Epithelial cell of prostate (primary cell): ENCODE measurements at regions not wholly inside any gene's neighbourhood (a gene's known extent, or its start where the extent isn't known, plus 50 kb on each side); places are given as distances from the start of the nearest gene placed in this dataset.

ENCODE experiments used
- DNase-seq: peaks from one replicate; pipeline ENCODE4 v3.0.0-alpha.2; 2011; ENCODE audit warnings: low read depth, low spot score
- H3K27ac ChIP-seq: fragments of 450-650 bp; 2 replicates; pipeline ENCODE4 v1.5.1; 2017; ENCODE audit warnings: mild to moderate bottlenecking

DNA sequence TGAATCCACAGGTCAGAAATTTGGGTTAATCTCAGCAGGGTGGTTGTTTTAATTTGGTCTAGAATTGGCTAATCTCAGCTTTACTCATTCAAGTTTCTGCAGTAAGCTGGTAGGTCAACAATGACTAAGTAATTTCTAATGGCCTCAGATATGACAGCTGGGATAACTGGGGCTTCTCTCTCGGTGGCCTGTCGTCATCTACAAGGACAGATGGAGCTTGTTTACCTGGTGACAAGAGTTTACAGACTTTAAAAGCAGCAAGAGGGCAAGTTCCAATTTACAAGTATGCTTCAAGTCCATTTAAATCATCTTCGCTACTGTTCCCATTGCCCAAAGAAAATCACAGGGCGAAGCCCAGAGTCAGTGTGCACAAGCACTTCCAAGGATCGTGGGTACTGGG lies 453.9 kb downstream of the PDHA2 start:
- DNase-seq, result no peak
- H3K27ac ChIP-seq, result no peak overlapping the region

DNA sequence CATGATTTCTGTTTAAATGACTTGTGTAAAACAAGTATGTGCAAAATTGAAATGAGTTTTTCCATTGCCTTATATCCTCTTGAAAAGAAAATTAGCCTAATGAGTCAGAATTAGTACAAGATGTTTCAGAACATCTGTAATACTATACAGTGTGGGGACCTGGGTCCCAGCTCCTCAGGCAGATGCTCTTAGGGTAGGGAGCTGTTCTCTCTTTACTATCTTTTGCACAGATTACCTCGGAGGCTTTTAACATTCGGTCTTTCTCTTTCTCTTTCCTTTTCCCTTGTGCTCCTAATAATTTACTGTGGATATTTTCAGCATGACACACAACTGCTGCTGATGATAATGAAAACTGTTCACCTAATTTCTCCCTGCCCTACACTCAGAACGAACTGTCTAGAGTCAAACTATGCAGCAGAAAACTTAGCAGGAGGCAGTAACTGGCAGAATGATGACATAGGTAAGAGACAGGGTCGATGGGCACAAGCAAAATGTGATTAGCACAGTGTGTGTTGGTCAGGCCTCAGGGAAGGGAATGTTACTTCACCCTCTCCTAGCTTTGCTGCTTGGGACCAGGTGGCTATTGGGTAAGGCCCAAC lies 455.3 kb downstream of the PDHA2 start:
- no peak for DNase-seq
- no peak overlapping the region for H3K27ac ChIP-seq

DNA sequence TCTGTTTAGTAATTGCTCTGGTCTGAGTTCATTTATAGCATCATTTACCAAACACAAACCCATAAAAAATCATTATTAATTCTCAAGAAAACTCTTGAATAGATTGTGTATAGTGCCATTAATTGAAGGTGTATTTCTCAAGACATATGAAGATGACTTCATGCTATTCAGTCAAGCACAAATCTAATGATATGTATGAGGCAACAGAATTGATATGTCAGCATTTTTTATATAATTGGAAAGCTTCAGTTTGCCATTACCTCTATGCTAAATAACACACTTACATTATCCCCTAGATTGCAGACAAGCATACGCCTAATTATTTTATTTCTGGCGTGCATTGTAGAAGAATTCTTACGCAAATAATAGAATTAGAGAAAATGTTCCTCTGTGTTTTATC lies 461.8 kb downstream of the PDHA2 start:
- no peak for DNase-seq
- H3K27ac ChIP-seq, result no peak overlapping the region

DNA sequence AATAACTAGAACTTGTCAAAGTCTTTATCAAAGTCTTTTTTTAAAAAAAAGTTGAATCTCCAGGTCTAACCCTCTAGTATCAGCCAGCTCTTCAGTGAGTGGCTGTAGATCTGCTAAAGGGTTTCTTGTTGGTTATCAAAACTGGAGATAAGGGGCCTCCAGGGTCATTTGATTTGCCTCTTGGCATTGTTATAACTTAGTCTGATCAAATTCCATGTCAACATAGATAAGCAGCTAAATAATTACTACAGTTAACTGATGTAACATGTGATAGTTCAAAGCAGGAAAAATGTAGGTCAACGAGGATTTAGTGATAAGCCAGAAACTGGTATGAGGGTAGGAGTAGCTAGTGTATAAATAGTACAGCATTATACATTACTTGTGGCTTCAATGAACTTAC lies 465.1 kb downstream of the PDHA2 start:
- no peak for DNase-seq
- no peak overlapping the region for H3K27ac ChIP-seq

DNA sequence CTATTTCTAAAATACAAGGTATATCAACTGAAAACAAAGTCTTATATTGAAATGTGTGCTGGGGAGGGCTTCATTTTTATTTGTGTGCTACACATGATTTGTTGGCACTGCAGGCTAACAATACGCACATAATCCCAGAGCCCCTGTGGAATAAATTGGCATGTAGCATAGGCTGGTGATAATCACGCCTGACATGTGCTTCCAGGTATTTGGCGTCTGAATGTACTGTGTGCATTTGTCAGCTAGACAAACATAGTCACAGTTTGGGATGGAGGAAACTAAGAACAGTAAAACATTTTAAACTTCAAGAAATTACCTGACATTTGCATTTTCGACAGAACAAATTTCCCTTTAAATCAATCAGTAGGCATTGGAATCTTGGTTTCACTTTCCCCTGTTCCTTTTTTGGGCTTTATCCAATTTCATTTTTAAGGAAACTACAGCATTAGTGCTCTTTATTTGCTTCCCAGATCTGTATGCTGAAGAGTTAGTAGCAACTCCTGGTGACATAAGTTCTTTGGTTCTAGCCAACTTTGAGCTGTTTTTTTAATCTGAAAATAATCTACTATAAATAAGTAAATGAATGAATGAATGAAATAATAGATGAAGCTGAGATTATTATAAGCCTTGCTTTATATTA lies 472.3 kb downstream of the PDHA2 start:
- H3K27ac ChIP-seq, result no peak overlapping the region
- no peak for DNase-seq

DNA sequence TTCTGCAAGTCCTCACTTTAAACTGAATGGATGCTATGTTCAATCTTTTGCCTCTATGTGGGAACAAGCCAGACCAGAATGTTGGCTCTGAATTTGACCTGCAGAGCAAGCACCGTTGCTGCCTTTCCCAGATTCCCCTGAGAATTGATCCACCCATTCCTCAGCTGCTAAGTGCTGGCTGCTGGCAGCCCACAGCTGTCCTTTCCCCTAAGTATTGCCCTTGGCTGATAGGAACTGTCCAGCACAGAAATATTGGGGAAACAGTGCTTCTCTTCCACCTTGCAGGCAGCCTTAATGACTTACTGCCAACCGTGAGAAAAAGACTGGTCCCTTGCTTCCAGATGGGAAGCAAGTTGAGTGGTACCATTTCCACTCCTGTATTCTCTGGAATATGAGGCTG lies 475.9 kb downstream of the PDHA2 start:
- DNase-seq, result no peak

DNA sequence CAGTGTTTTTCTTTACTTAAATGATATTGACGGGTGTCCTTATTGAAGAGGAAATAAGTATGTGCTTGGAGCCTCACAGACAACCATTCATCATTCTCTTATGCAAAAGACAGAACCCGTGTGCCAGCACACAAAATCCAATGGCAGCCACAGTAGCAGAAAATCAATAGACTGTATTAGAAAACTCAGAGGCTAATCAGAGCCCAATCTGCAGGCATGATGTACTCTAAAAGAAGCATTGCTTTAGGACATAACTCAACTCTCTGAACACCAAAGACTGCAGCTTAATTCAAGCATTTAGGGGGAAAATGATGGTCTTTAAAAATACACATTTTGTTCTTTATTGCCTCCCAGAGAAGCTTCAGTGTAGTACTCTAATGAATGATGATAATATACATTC lies 476.9 kb downstream of the PDHA2 start:
- no peak for DNase-seq
- H3K27ac ChIP-seq, result no peak overlapping the region

More for the DNA sequence above, 475.9 kb downstream of the PDHA2 start:
- H3K27ac ChIP-seq, result no peak overlapping the region

DNA sequence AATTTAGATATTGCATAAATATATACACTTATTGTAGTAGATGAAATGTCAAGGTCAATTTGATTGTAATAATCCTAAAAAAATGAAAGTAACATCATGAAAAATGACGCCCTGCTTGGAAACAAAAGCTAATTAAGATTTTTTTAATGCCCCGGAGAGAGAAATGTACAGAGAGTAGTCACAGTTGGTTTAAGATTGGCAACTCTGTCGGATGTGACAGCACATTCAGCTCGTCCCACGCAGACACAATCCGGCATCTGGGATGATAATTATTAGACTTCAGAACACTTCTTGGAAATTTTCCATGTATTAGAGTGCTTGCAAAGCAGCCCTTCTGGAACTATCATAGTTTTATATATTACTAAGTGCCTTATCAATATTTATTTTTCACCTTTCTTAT lies 478.0 kb downstream of the PDHA2 start:
- no peak for DNase-seq
- H3K27ac ChIP-seq, result no peak overlapping the region

DNA sequence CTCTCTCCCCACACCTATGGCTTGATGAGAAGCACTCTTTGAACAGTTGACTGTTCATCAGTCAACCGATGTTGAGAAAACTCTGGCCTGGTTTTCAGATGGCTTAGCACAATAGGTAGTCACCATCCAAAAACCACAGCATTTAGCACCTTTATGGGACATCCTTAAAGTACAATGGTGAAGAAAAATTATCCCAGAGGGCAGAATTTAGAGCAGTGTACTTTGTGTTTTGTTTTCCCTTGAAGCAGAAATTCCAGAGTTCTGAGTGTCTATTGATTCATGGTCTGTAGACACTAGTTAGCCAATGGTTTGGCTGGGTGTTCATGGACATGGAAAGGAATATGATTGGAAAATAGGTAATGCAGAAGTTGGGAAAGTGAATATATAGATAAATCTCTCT lies 487.0 kb downstream of the PDHA2 start:
- no peak for DNase-seq

DNA sequence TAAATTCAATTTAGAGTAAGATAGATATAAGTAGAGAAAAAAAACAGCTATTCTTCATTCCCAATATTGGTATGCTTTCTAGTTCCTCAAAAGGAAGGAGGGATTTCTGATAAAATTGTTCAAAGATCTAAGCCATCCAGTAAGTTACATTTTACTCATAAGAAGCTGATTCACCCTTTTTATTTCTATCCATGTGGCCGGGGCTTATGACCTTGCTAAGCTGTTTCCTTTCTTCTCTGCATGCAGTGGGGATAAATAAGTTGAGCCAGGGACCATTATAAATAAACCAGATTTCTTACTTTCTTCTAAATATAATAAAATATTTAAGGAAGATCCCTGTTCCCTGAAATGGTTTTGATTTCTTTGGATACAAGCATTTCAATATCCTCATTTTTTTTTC lies 502.3 kb downstream of the PDHA2 start:
- H3K27ac ChIP-seq, result no peak overlapping the region
- DNase-seq, result no peak

More for the DNA sequence above, 487.0 kb downstream of the PDHA2 start:
- no peak overlapping the region for H3K27ac ChIP-seq

DNA sequence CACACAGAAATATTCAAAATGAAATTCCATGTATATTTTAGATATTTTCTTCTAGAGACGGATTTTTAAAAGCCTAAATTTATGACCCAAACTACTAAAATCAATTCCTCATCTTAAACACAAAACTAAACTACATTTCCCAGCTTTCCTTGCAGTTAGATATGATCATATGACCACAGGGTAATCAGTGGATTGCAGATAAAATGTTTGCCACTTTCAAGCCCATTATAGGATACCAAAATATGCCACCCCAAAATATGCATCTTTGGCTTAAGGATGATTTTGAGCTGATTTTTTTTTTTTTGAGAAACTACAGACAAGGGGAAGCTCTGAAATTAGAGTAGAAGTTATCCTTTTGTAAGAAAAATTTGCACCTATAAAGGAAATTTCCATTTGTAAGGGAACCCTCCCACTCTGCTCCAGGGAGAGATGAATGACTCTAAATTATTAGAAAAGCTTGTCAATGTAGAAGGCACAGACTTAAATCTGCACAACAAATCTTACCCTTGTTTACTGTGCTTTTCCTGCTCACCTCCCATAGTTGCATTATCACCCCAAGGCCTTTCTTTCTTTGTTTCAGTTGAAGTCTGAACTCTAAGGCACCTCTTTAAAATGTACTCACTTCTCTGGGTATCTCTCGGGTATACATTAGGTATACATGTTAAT lies 503.0 kb downstream of the PDHA2 start:
- H3K27ac ChIP-seq, result no peak overlapping the region
- DNase-seq, result no peak

DNA sequence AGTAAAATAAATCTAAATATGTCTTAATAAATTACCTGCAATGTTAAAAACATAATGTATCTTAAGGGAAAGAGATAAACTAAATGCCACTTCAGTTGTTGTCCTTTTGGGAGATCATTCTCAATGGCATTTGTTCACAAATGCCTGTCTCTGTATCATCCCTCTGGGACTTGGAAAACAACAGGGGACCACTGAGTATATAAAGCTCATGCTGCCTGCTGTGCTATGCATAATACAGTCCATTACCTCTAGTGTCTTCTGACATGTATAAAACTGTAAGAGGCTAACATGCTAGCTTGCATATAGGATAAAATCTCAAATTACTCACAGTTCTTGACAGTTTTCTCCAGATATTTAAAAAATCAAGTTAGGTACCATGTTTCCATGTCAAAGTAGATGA lies 503.9 kb downstream of the PDHA2 start:
- no peak for DNase-seq
- H3K27ac ChIP-seq, result no peak overlapping the region

DNA sequence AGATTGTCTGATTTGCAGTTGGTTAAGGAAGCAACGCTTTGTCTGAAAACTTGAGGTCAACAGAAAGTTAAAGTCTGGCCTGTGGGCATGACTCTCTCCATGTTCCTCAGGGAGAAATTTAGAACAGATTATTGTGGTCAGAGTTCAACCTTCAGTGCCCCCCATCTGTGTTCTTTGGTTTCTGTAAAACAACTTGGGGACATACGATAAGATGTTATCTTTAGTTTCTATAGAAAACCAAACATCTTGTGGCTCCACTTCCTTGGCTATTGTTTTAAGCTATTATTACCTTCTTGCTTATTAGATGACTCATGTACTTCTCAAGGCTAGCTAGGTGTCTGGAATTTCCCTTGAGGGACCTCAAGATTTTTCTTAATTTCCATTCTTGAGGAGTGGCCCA lies 507.7 kb downstream of the PDHA2 start:
- no peak for DNase-seq
- no peak overlapping the region for H3K27ac ChIP-seq

DNA sequence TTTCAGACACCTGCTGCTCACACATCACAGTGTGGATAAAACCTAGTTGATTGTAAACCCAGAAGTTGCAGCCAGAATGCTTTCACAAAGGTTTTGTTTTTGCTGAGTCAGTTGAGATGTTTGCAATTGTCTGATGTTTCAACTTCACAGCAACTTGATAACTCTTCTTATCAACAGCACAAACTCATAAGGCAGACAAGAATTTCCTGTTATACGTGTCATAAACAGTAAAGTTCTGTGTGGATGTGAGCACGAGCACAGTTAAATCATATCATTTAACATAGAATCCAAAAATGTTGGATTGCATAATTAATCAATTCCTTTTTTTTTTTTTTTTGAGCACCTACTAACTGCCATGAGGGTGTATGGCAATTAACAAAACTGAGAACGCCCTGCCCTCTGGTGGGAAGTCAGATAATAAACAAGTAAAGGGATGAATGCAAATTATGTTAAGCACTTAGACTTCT lies 512.2 kb downstream of the PDHA2 start:
- no peak for DNase-seq
- no peak overlapping the region for H3K27ac ChIP-seq

DNA sequence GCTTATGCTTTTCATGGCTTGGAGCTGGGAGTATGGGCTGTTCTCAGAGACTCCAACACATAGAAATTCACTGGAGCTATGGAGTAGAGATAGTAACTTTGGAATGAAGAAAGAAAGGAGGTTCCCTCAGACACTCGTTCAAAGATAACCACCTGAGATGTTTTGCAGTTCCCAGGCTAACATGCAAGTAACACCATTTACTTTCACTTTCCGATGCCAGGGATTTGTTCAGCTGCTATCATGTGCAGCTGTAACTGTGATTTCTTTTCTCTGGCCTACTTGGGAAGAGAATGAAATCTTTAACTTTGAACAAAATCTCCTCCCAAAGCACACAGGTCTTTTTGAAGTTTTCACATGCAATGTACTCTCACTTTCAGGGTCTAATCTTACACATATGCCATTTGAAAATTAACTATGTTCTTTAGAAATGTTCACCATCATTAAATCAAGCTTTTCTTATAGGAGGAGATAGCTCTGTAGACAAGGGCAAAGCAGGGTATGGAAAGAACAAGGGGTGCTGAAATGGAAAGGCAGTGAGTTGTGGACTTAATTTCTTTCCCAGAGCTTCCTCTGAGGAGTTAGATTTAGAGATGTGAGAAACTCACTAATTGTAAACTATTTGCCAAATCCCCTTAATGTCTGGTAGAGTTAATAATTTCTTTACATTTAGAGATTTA lies 514.3 kb downstream of the PDHA2 start:
- no peak overlapping the region for H3K27ac ChIP-seq
- DNase-seq, result no peak

DNA sequence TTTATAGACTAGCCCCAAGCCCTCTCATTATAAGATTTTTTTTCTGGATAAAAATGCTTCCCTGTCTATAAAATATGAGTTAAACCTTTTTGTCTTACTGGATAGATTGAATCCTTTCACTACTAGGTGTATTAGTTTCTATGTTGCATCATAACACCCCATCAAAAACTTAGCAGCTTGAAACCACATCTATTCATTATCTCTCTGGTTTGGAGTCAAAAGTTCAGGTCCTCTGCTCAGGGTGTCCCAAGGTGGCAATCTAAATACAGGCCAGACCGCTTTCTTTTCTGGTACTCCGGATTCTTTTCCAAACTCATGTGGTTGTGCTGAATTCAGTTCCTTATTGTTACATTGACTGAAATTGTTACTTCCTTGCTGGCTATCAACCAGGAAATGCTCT lies 515.5 kb downstream of the PDHA2 start:
- H3K27ac ChIP-seq, result no peak overlapping the region
- no peak for DNase-seq

DNA sequence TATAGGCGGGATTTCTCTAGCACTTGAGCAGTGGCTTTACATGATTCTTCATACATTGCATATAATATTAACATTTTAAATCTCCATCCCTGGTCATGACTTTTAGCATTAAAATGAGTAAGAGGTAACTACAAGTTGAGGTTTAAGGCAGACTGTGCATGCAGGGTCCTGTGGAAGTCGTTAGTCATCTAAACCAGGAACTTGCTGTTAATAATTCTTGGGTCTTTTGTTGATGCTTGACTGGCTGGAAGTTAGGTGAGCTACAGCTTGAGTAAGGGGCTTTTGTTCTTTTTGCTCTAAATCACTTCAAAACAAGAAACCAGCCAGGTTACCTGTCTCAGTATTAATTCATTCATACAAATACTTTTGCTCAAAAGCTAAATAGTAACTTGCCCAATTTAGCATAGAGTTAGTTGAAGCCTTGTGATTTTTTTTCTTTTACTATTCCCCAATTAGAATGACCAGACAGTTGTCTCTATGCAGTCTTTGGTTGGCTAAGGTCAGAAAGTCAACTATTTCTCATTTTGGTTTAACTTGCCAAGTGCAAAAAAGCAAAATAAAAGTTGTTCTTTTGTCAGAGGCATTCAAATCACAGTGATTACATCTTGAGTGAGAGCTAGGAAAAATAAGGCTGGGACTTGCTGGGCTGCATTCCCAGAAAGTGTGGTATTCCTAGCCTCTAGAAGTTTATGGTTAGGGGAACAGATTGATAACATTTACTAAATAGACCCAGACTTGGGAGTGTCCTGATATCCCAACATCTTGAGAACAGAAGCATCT lies 516.9 kb downstream of the PDHA2 start:
- no peak for DNase-seq
- H3K27ac ChIP-seq, result no peak overlapping the region

DNA sequence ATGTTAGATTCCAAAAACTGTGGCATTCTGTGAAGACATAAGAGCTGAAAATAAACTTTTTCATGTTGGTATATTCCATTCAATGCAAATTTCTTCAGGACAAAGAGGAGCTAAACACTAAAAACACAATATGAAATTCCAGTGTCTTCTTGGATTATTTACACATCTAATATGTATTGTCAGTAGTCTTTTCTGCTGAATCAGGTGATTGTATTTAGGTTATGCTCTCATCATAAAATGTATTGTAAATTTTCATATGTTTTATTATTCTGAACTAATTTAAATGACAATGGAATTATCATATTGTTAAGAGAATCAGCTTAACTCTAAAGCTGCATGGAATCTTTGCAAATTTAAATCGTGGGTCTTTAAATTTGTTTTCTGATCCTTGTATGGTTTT lies 526.7 kb downstream of the PDHA2 start:
- H3K27ac ChIP-seq, result no peak overlapping the region
- no peak for DNase-seq

DNA sequence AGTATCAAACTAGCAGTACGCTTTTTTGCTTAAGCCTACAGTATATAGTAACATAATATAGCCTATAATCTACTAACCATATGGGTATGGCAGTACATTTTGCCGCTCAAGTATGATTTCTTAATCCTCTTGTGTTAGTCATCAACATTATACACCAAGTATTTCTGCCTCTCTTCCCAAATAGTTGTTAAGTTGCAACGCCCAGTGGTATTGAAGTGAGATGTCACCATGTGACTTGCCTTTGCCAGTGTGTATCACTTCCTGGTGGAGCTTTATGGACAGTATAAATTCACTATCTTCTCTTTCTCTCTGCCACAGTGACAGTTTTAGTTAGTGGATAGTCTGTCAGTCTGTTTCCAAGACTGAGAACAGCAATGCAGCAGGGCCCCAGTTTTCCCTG lies 535.5 kb downstream of the PDHA2 start:
- no peak overlapping the region for H3K27ac ChIP-seq
- no peak for DNase-seq

DNA sequence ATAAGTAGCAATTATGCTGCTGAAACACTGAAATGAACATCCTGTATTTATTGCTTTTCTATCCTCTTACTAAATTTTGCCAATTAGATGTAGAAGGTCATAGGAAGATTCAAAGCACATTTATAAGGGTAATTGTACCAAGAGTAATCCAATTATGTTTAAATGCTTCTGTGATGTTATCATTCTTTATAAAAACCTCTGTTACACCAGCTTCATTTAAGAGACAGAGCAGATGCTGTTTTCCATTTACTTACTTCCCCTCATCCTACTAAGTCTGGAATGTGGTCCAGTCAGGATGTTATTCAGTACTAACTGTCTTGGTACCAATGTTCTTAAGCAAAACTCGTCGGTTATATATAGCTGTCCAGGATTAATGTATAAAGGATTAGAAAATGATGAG lies 539.6 kb downstream of the PDHA2 start:
- DNase-seq, result no peak
- no peak overlapping the region for H3K27ac ChIP-seq

DNA sequence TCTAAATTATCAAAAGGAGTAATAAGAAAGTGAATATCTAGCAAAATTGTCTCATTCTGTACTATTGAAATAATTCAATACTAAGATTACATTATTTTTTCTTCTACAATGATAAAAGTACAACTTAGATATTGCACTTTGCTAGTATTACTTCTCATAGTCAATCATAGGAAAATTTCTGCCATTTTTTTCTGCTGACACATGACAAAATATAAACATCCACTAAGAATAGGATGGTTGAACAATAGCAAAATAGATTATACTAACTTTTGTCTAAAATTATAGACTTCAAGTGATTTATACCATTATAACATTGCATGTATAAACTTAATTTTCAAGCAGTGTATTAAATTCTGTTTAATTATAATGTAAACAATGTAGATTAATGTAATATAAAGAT lies 540.2 kb downstream of the PDHA2 start:
- DNase-seq, result no peak

More for the DNA sequence above, 540.2 kb downstream of the PDHA2 start:
- no peak overlapping the region for H3K27ac ChIP-seq
